MCF 10A (cell line): ENCODE measurements at regions not wholly inside any gene's neighbourhood (a gene's known extent, or its start where the extent isn't known, plus 50 kb on each side); places are given as distances from the start of the nearest gene placed in this dataset.

ENCODE experiments used
- BruUV-seq: library from RNA; stranded (reverse); fragments of 400-500 nt; replicated peaks from 2 replicates; lab custom pipeline; 2021; lab: Mats Ljungman, UMichigan
- CTCF ChIA-PET: fragments of 300-600 bp; sonication (Branson Sonifier 250); formaldehyde crosslinking; extraction: SDS; loops from one replicate; lab custom pipeline; 2021; ENCODE audit warnings: antibody characterized with exemption, inconsistent platforms; lab: Yijun Ruan, JAX
- POLR2A ChIA-PET: fragments of 300-600, 350-650 bp; sonication (Branson Sonifier 250); formaldehyde crosslinking; extraction: SDS; loops from one replicate; lab custom pipeline; 2020; ENCODE audit warnings: antibody characterized with exemption, inconsistent platforms; lab: Yijun Ruan, JAX
- DNase-seq: peaks from one replicate; pipeline ENCODE4 v3.0.0-alpha.2; 2018; ENCODE audit not compliant: unreplicated experiment
- H3K27ac Mint-ChIP-seq: one replicate; pipeline ENCODE4 v1.8.0; 2022; ENCODE audit warnings: mild to moderate bottlenecking, low read depth, mixed read lengths; ENCODE audit not compliant: unreplicated experiment
- H3K27me3 Mint-ChIP-seq: one replicate; pipeline ENCODE4 v1.8.0; 2022; ENCODE audit warnings: mixed read lengths; ENCODE audit not compliant: insufficient read depth, unreplicated experiment
- H3K36me3 Mint-ChIP-seq: one replicate; pipeline ENCODE4 v1.8.0; 2022; ENCODE audit warnings: mild to moderate bottlenecking, moderate library complexity, mixed read lengths; ENCODE audit not compliant: insufficient read depth, unreplicated experiment
- H3K4me1 Mint-ChIP-seq: one replicate; pipeline ENCODE4 v1.8.0; 2022; ENCODE audit warnings: mixed read lengths; ENCODE audit not compliant: insufficient read depth, unreplicated experiment
- H3K4me3 Mint-ChIP-seq: one replicate; pipeline ENCODE4 v1.8.0; 2022; ENCODE audit warnings: mild to moderate bottlenecking, moderate library complexity, mixed read lengths; ENCODE audit not compliant: unreplicated experiment
- H3K9me3 Mint-ChIP-seq: one replicate; pipeline ENCODE4 v1.8.0; 2022; ENCODE audit warnings: mixed read lengths; ENCODE audit not compliant: unreplicated experiment
- CTCF ChIP-seq: fragments of 200-600 bp; IDR thresholded peaks from one replicate; pipeline ENCODE4 v1.8.0; 2022; ENCODE audit warnings: antibody characterized with exemption, mild to moderate bottlenecking; ENCODE audit not compliant: unreplicated experiment
- intact Hi-C: fragments of 100-400 bp; cut with micrococcal nuclease; formaldehyde crosslinking; loops from 2 replicates; pipeline ENCODE4 v1.14.1; 2022

DNA sequence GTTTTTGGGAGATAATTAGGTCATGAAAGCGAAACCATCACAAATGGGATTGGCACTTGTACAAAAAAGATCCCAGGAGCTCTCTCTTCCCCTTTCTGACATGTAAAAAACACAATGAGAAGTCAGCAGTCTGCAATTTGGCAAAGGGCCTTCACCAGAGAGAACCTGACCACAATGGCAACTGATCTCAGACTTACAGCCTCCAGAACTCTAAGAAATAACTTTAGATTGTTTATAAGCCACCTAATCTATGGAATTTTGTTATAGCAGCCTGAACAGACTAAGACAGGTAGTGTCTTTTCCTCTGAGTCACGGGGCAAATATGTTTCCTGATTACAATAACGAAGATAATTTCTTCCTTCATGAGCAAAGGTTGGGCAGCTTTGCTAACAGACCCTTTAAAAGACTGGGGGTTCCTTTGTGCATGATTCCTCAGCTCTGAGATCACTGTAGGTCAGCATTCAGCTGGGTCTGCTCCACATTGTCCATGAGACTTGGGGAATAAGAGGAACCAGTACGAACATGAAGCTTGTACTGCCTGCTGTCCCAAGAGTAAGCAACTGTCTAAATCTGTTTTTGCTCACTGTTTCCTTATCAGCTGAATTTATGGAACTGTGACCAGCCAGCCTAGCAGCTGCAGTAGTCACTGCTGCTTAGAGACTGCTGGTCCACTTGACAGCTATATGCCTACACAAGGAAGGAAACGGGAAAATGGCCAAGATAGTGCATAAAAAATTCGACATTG lies 191.6 kb downstream of the ANAPC10 start:
- BruUV-seq, result no TSS peak
- ChIA-PET POLR2A (no interaction called here), CTCF (no interaction called here)
- peaks cover 20% of the 10 kb centered on the region for H3K4me1 Mint-ChIP-seq
- TF ChIP-seq CTCF, result no peak
- no peak overlapping the region for H3K27ac Mint-ChIP-seq
- no peaks in the 10 kb centered on the region for H3K36me3 Mint-ChIP-seq
- peak; percentile 11 for DNase-seq
- H3K27me3 Mint-ChIP-seq, result no peaks in the 10 kb centered on the region
- peaks cover 10% of the 10 kb centered on the region for H3K9me3 Mint-ChIP-seq
- intact Hi-C loops, result no loop called here
- no peak overlapping the region for H3K4me3 Mint-ChIP-seq

GRCh38 chr4:144910723-144911122 lies 187.3 kb downstream of the ANAPC10 start:
- POLR2A ChIA-PET, result interaction anchor here (0.6 kb wide), 1 partner anchor 1310 kb away, joined by 3 read pairs; no protein-coding TSS in a partner anchor
- no TSS peak for BruUV-seq

More at GRCh38 chr4:144910723-144911122, 187.3 kb downstream of the ANAPC10 start:
- no peak for TF ChIP-seq CTCF
- no peak for DNase-seq
- no peak overlapping the region for H3K4me3 Mint-ChIP-seq
- CTCF ChIA-PET, result interaction anchor here (0.6 kb wide), 2 partner anchors 103 to 123 kb away, joined by 4 read pairs; no protein-coding TSS in a partner anchor
- no peaks in the 10 kb centered on the region for H3K27me3 Mint-ChIP-seq
- peaks cover 10% of the 10 kb centered on the region for H3K9me3 Mint-ChIP-seq
- intact Hi-C loops, result no loop called here
- peaks cover under 1% of the 10 kb centered on the region for H3K4me1 Mint-ChIP-seq
- no peaks in the 10 kb centered on the region for H3K36me3 Mint-ChIP-seq
- H3K27ac Mint-ChIP-seq, result no peak overlapping the region
